ENCODE measurements at regions not wholly inside any gene's neighbourhood (a gene's known extent, or its start where the extent isn't known, plus 50 kb on each side); places are given as distances from the start of the nearest gene placed in this dataset.
"Not testable (repeated sequence)": the region's sequence is repeated elsewhere in the genome, so short reads cannot be mapped to it uniquely, and the experiment has no call there.

DNA sequence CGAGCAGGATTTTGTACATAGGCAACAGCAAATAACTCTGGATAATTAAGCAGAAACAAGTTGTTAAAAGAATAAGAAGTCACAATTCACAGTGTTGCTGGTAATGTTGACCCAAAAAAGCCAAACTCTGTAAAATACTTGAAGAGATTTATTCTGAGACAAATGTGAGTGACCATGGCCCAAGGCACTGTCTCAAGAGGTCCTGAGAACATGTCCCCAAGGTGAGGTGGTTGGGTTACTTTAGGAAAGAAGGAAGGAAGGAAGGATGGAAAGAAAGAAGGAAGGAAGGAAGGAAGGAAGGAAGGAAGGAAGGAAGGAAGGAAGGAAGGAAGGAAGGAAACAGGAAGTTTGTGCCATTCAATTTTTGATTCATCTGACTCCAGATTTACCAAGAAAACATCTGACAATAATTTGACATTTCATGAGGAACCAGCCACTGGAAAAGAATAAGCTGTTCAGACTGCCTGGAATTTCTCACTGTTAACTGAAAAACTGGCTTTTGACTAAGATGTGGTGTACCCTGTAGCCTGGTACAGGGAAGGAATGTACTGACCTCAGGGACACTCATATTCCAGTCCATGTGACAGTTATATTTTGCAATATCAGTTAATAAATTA, 295.9 kb upstream of the TNC start:
- no peaks in the 10 kb centered on the region for H3K36me3 ChIP-seq
- no peaks in the 10 kb centered on the region for H3K27me3 ChIP-seq
- DNase-seq, result no peak
- H3K9me3 ChIP-seq, result no peaks in the 10 kb centered on the region
- no peak overlapping the region for H3K4me3 ChIP-seq (ENCODE audit: low read depth, low read length)
- no peaks in the 10 kb centered on the region for H3K4me1 ChIP-seq
- TF ChIP-seq, protein P1, sequence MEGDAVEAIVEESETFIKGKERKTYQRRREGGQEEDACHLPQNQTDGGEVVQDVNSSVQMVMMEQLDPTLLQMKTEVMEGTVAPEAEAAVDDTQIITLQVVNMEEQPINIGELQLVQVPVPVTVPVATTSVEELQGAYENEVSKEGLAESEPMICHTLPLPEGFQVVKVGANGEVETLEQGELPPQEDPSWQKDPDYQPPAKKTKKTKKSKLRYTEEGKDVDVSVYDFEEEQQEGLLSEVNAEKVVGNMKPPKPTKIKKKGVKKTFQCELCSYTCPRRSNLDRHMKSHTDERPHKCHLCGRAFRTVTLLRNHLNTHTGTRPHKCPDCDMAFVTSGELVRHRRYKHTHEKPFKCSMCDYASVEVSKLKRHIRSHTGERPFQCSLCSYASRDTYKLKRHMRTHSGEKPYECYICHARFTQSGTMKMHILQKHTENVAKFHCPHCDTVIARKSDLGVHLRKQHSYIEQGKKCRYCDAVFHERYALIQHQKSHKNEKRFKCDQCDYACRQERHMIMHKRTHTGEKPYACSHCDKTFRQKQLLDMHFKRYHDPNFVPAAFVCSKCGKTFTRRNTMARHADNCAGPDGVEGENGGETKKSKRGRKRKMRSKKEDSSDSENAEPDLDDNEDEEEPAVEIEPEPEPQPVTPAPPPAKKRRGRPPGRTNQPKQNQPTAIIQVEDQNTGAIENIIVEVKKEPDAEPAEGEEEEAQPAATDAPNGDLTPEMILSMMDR (IDR thresholded peaks at IDR 0.05; ENCODE audit: low read depth, low read length), result no peak

DNA sequence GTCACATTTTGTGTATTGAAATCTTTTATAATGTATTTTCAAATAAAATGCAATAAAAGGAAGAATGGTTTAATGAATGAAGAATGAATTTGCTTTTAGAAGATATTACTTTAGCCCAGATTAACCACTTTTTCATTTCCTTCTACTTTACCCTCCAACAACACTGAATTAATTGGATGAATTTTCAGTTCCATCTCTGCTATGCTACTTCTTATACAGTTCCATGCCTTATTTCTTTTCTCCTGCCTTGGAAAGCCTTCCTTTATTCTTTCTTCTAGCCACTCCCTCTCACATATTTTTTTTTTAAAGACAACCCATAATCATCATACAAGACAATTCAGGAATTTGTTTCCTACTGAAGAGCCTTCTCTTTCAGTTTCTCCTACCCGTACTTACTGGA, 296.6 kb upstream of the TNC start:
- TF ChIP-seq, protein P1 (IDR thresholded peaks at IDR 0.05; ENCODE audit: low read depth, low read length), result no peak
- Histone ChIP-seq H3K36me3 (no peaks in the 10 kb centered on the region), H3K27me3 (no peaks in the 10 kb centered on the region), H3K9me3 (no peaks in the 10 kb centered on the region), H3K4me3 (ENCODE audit: low read depth, low read length) (no peak overlapping the region), H3K4me1 (no peaks in the 10 kb centered on the region)
- DNase-seq, result no peak

DNA sequence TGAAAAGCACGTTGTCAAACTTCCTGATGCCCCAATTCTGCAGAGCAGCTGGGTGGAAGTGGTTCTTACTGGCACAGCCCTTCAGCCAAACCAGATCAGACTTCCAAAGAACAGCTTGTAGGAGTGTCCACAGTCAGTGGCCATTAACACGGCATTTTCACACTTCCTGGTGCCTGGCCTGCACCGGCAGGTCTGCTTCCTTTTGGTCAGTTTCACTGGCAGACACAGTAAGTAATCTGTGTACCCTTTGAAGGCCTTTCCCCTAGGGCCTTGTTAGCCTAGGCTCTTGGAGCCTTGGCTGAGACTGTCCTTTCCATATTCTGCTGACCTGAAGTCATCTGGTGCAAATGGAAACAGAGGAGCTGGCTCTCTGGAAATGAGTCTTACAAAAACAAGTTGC, 297.5 kb upstream of the TNC start:
- H3K36me3 ChIP-seq, result no peaks in the 10 kb centered on the region
- TF ChIP-seq, protein P1 (IDR thresholded peaks at IDR 0.05; ENCODE audit: low read depth, low read length), result no peak
- H3K4me3 ChIP-seq (ENCODE audit: low read depth, low read length), result no peak overlapping the region
- no peaks in the 10 kb centered on the region for H3K4me1 ChIP-seq
- H3K9me3 ChIP-seq, result no peaks in the 10 kb centered on the region
- no peak for DNase-seq
- H3K27me3 ChIP-seq, result no peaks in the 10 kb centered on the region

DNA sequence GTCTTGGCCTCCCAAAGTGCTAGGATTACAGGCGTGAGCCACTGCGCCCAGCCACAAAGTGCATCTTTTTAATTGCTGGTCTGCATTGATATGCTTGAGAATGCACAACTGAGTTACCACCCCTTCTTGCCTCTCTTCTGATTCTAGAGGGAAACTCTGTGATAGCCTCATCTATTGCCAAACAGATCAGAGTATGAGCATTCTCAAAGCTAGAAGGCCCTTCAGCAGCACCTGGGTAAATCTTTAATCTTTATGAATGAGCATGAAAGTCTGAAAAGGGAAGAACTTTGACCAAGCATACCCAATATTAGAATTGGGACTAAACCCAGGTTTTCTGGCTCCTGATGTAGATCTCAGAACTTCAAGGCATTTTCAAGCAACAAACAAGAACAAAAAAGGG, 298.3 kb upstream of the TNC start:
- Histone ChIP-seq H3K4me1 (no peaks in the 10 kb centered on the region), H3K9me3 (no peaks in the 10 kb centered on the region), H3K27me3 (no peaks in the 10 kb centered on the region), H3K4me3 (ENCODE audit: low read depth, low read length) (no peak overlapping the region), H3K36me3 (no peaks in the 10 kb centered on the region)
- TF ChIP-seq, protein P1 (IDR thresholded peaks at IDR 0.05; ENCODE audit: low read depth, low read length), result no peak
- DNase-seq, result no peak

DNA sequence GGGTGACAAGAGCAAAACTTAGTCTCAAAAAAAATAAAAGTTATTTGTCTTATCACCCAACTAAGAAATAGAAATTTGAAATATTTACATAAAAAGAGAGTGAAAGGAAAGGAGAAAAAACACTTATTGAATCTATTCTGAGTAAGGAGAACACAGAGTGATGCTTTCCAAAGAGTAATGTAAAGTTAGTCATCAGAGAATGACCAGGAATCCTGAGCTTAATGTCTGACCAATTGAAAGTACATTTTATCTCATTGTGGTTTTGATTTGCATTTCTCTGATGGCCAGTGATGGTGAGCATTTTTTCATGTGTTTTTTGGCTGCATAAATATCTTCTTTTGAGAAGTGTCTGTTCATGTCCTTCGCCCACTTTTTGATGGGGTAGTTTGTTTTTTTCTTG, 300.2 kb upstream of the TNC start:
- not testable (repeated sequence) for H3K4me3 ChIP-seq (ENCODE audit: low read depth, low read length); H3K27me3 ChIP-seq; DNase-seq; H3K9me3 ChIP-seq; H3K4me1 ChIP-seq; H3K36me3 ChIP-seq

DNA sequence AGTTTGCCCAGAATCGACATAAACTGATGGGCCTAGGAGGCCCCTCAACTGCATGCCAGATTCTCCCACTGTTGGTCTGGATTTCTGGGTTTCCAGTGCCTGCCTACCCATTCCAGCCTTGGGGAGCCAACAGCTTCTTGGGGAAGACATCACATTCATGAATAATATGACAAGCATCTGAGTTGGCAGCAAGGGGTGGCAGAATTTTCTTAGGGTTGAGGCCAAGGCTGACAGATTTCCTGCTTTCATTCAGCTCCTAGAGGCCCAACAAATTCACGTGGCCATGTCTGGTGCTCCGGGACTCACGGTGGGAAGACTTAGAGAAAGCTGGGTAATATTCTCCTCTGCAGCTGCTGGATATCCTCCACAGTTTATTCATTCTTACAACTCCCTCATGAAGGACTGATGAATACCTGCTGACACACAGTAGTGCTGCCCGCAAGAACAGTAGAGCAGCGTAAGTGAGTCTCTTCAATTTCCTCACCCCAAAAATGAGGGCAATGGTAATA, 305.0 kb upstream of the TNC start:
- Histone ChIP-seq H3K36me3 (no peaks in the 10 kb centered on the region), H3K4me3 (ENCODE audit: low read depth, low read length) (no peak overlapping the region), H3K9me3 (no peaks in the 10 kb centered on the region; the same call in 1 of the 2 replicates), H3K4me1 (no peaks in the 10 kb centered on the region), H3K27me3 (no peaks in the 10 kb centered on the region)
- TF ChIP-seq, protein P1 (IDR thresholded peaks at IDR 0.05; ENCODE audit: low read depth, low read length), result no peak
- no peak for DNase-seq
